Neural progenitor cell (in vitro differentiated cells): ENCODE measurements at regions not wholly inside any gene's neighbourhood (a gene's known extent, or its start where the extent isn't known, plus 50 kb on each side); places are given as distances from the start of the nearest gene placed in this dataset.

Experiments used
- DNase-seq: peaks from one replicate; pipeline ENCODE4 v3.0.0-alpha.2; 2016; ENCODE audit warnings: low spot score
- H2AFZ ChIP-seq: fragments of 200-600 bp; sonication (generic); replicated peaks from 2 replicates; pipeline ENCODE4 v1.6.1; 2016; ENCODE audit warnings: antibody characterized with exemption
- H3F3A ChIP-seq: fragments of 200-600 bp; sonication (generic); 2 replicates; pipeline ENCODE4 v1.6.1; 2016; ENCODE audit warnings: antibody characterized with exemption, low read depth
- H3K27ac ChIP-seq: fragments of 200-600 bp; sonication (generic); 2 replicates; pipeline ENCODE4 v1.5.1; 2016; ENCODE audit warnings: mild to moderate bottlenecking
- H3K27me3 ChIP-seq: fragments of 200-600 bp; sonication (generic); 2 replicates; pipeline ENCODE4 v1.6.1; 2016; ENCODE audit warnings: mild to moderate bottlenecking, moderate library complexity
- H3K36me3 ChIP-seq: fragments of 200-600 bp; sonication (generic); 2 replicates; pipeline ENCODE4 v1.5.1; 2016
- H3K4me1 ChIP-seq: fragments of 200-600 bp; sonication (generic); 2 replicates; pipeline ENCODE4 v1.6.1; 2016; ENCODE audit warnings: mixed run types
- H3K4me2 ChIP-seq: fragments of 200-600 bp; sonication (generic); 2 replicates; pipeline ENCODE4 v1.6.1; 2016
- H3K4me3 ChIP-seq: fragments of 200-600 bp; sonication (generic); 2 replicates; pipeline ENCODE4 v1.5.1; 2016
- H3K79me2 ChIP-seq: fragments of 200-600 bp; sonication (generic); 2 replicates; pipeline ENCODE4 v1.6.1; 2016; ENCODE audit warnings: low read depth
- H3K9ac ChIP-seq: fragments of 200-600 bp; sonication (generic); 2 replicates; pipeline ENCODE4 v1.6.1; 2016
- H3K9me3 ChIP-seq: fragments of 200-600 bp; sonication (generic); 2 replicates; pipeline ENCODE4 v1.5.1; 2016; ENCODE audit warnings: low read depth
- H4K20me1 ChIP-seq: fragments of 200-600 bp; sonication (generic); 2 replicates; pipeline ENCODE4 v1.6.1; 2016; ENCODE audit warnings: low read depth
- H3K27ac Mint-ChIP-seq: 3 replicates; pipeline ENCODE4 v1.8.0; 2021; ENCODE audit warnings: mixed read lengths
- H3K27me3 Mint-ChIP-seq: 2 replicates; pipeline ENCODE4 v1.8.0; 2022; ENCODE audit warnings: low read depth, mild to moderate bottlenecking, inconsistent platforms, moderate library complexity, mixed read lengths; ENCODE audit not compliant: insufficient read depth
- H3K36me3 Mint-ChIP-seq: 3 replicates; pipeline ENCODE4 v1.8.0; 2021; ENCODE audit warnings: mixed read lengths
- H3K4me1 Mint-ChIP-seq: 3 replicates; pipeline ENCODE4 v1.8.0; 2021; ENCODE audit warnings: mixed read lengths
- H3K4me3 Mint-ChIP-seq: 3 replicates; pipeline ENCODE4 v1.8.0; 2021; ENCODE audit warnings: mild to moderate bottlenecking, moderate library complexity, mixed read lengths
- H3K9me3 Mint-ChIP-seq: 3 replicates; pipeline ENCODE4 v1.8.0; 2020; ENCODE audit warnings: mixed read lengths
- EZH2 ChIP-seq: fragments of 200-600 bp; sonication (generic); IDR thresholded peaks from 2 replicates; pipeline ENCODE4 v1.6.1; 2017; ENCODE audit warnings: antibody characterized with exemption, mild to moderate bottlenecking, moderate library complexity
- EZH2phosphoT487 ChIP-seq: fragments of 200-600 bp; sonication (generic); IDR thresholded peaks from 2 replicates; pipeline ENCODE4 v1.6.1; 2017; ENCODE audit warnings: antibody characterized with exemption
- TF ChIP-seq, protein P1 (sequence below): fragments of 200-600 bp; sonication (generic); IDR thresholded peaks from 2 replicates; pipeline ENCODE4 v1.5.1; 2017; ENCODE audit warnings: antibody characterized with exemption, mild to moderate bottlenecking

GRCh38 chr20:19937651-19938420 lies 79.3 kb upstream of the NAA20 start:
- TF ChIP-seq, protein P1, sequence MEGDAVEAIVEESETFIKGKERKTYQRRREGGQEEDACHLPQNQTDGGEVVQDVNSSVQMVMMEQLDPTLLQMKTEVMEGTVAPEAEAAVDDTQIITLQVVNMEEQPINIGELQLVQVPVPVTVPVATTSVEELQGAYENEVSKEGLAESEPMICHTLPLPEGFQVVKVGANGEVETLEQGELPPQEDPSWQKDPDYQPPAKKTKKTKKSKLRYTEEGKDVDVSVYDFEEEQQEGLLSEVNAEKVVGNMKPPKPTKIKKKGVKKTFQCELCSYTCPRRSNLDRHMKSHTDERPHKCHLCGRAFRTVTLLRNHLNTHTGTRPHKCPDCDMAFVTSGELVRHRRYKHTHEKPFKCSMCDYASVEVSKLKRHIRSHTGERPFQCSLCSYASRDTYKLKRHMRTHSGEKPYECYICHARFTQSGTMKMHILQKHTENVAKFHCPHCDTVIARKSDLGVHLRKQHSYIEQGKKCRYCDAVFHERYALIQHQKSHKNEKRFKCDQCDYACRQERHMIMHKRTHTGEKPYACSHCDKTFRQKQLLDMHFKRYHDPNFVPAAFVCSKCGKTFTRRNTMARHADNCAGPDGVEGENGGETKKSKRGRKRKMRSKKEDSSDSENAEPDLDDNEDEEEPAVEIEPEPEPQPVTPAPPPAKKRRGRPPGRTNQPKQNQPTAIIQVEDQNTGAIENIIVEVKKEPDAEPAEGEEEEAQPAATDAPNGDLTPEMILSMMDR = no peak
- TF ChIP-seq EZH2phosphoT487 (no peak), EZH2 (no peak)
- H3K9me3 Mint-ChIP-seq = no peaks in the 10 kb centered on the region
- no peak overlapping the region for H3K27ac ChIP-seq
- H3K36me3 ChIP-seq = no peaks in the 10 kb centered on the region
- no peak overlapping the region for H3K4me3 ChIP-seq
- no peak overlapping the region for H3K4me3 Mint-ChIP-seq
- H3K27ac Mint-ChIP-seq = no peak overlapping the region
- H3K27me3 Mint-ChIP-seq = peaks cover 2% of the 10 kb centered on the region
- H3K4me1 Mint-ChIP-seq = peaks cover 2% of the 10 kb centered on the region
- H3K4me1 ChIP-seq = no peaks in the 10 kb centered on the region
- no peaks in the 10 kb centered on the region for H3K36me3 Mint-ChIP-seq
- no peak overlapping the region for H2AFZ ChIP-seq
- no peaks in the 10 kb centered on the region for H3F3A ChIP-seq
- no peak for DNase-seq
- no peaks in the 10 kb centered on the region for H3K9me3 ChIP-seq
- no peaks in the 10 kb centered on the region for H3K79me2 ChIP-seq
- no peaks in the 10 kb centered on the region for H3K27me3 ChIP-seq
- H4K20me1 ChIP-seq = no peaks in the 10 kb centered on the region
- H3K4me2 ChIP-seq = no peak overlapping the region
- H3K9ac ChIP-seq = no peak overlapping the region

DNA sequence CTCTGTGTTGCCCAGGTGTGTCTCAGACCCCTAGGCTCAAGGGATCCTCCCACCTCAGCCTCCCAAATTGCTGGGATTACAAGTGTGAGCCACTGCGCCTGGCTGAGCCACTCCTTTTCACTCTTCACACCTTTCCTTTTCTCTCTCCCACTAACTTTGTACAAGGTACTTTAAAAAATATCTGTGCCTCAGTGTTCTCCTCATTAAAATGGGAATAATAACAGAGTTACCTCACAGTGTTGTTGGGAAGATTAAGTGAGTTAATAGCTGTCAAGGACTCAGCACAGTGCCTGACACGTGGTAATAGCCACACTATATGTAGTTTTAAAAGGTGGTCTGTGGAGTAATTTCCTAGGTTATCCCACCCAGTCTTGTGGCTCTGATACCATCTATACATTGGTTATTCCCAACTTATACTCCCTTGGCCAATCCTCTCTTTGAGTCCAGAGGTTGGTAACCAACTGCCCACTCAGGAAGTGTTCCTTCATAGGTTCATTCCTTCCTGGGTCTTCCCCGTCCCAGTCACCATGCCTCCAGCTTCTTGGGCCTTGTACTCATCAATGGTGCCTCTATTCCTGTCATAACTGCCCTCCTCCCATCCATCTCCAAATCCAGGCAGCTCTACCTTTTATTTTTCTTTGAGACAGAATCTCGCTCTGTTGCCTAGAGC lies 78.6 kb upstream of the NAA20 start:
- Histone ChIP-seq H3K27me3 (no peaks in the 10 kb centered on the region), H3K79me2 (no peaks in the 10 kb centered on the region), H2AFZ (no peak overlapping the region), H3K4me1 (no peaks in the 10 kb centered on the region), H3K9me3 (no peaks in the 10 kb centered on the region), H3K4me2 (no peak overlapping the region), H4K20me1 (no peaks in the 10 kb centered on the region), H3K4me3 (no peak overlapping the region), H3K9ac (no peak overlapping the region), H3K36me3 (no peaks in the 10 kb centered on the region), H3K27ac (no peak overlapping the region), H3F3A (no peaks in the 10 kb centered on the region)
- Mint-ChIP-seq H3K4me3 (no peak overlapping the region), H3K27me3 (peaks cover 2% of the 10 kb centered on the region), H3K9me3 (no peaks in the 10 kb centered on the region), H3K36me3 (no peaks in the 10 kb centered on the region), H3K4me1 (peaks cover 2% of the 10 kb centered on the region), H3K27ac (no peak overlapping the region)
- TF ChIP-seq EZH2 (no peak), EZH2phosphoT487 (no peak)
- TF ChIP-seq, protein P1 = no peak
- DNase-seq = no peak

GRCh38 chr20:19940988-19941460 lies 76.1 kb upstream of the NAA20 start:
- Histone ChIP-seq H3K36me3 (no peaks in the 10 kb centered on the region), H3K9me3 (no peaks in the 10 kb centered on the region), H3K9ac (no peak overlapping the region), H3K4me2 (no peak overlapping the region), H3K79me2 (no peaks in the 10 kb centered on the region), H3K27ac (no peak overlapping the region), H3K4me1 (no peaks in the 10 kb centered on the region), H3K4me3 (no peak overlapping the region), H2AFZ (no peak overlapping the region), H4K20me1 (no peaks in the 10 kb centered on the region), H3F3A (no peaks in the 10 kb centered on the region), H3K27me3 (no peaks in the 10 kb centered on the region)
- Mint-ChIP-seq H3K4me1 (peaks cover 11% of the 10 kb centered on the region), H3K27me3 (peaks cover 2% of the 10 kb centered on the region), H3K4me3 (no peak overlapping the region), H3K27ac (no peak overlapping the region), H3K36me3 (peaks cover 3% of the 10 kb centered on the region), H3K9me3 (no peaks in the 10 kb centered on the region)
- DNase-seq = no peak
- TF ChIP-seq EZH2 (no peak), EZH2phosphoT487 (no peak)
- TF ChIP-seq, protein P1 = no peak
